Tongue (tissue), 1 donor: ENCODE measurements at regions not wholly inside any gene's neighbourhood (a gene's known extent, or its start where the extent isn't known, plus 50 kb on each side); places are given as distances from the start of the nearest gene placed in this dataset.
"Not testable (repeated sequence)": the region's sequence is repeated elsewhere in the genome, so short reads cannot be mapped to it uniquely, and the experiment has no call there.

ENCODE experiments used
- DNase-seq: peaks from one replicate; pipeline ENCODE4 v3.0.0-alpha.2; 2015

DNA sequence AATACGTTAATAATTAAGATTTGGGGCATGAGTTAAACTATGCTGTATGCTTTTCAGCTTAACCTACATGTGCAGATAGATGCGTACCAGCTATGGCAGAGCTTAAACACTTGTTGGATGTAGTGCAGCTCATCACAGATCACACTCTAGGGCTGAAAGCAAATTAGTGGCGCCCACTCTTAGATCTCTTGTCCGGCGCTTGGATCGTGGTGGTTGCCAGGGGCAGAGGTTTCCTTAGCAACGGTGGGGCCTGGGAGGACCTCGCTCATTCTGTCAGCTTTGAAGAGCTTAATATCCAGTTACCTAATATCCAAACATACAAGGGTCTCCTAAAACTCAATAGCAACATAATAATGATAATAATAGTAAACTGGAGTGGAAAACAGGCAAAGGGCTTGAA, 548.2 kb upstream of the PFKP start:
- DNase-seq, result no peak

DNA sequence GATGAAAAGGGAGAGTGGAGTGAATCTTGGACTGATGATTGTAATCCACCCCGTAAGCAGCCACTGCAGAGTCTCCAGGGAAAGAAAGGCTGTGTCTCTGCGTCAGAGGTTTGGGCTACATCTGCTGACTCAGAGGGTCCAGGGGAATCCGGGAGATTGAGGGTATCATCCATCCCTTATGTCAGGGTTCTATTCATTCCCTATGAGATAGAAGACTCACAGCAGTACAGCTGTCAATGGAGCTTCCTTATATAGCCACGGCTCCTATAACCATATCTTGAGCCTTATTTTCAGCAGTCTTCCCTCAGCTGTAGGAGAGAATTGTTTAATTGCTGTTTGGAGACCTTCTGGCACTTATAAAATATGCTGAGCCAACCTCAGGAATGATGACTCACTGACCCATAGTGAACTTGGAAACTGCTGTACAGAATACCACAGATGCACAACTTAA, 558.2 kb upstream of the PFKP start:
- no peak for DNase-seq

DNA sequence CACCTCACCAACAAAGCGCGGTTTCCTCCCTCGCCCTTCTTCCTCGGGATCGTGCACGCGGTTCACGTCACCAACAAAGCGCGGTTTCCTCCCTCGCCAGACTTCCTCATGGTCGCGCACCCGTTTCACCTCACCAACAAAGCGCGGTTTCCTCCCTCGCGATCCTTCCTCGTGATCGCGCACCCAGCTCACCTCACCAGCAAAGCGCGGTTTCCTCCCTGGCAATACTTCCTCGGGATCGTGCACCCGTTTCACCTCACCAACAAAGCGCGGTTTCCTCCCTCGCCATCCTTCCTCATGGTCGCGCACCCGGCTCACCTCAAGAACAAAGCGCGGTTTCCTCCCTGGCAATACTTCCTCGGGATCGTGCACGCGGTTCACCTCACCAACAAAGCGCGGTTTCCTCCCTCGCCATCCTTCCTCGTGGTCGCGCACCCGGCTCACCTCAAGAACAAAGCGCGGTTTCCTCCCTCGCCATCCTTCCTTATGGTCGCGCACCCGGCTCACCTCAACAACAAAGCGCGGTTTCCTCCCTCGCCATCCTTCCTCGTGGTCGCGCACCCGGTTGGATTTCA, 565.9 kb upstream of the PFKP start:
- DNase-seq, result not testable (repeated sequence)

DNA sequence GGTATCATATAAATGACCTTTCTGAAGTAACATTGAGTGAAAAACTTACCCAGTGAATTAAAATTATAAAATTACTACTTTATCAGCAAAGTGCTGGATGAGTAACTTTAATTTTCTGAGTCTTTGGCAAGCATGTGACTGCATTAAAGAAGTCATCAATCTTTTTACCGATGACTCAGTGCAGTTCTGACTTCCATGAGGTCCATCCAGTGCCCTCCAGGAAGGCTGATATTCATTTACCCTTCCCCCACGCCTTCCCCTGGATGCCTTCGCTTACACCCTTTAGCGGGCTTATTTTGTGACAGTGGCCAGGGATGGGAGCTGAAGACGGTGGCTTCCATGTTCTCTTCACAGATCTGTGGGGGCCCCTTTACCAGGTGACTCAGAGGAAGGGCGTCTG, 572.9 kb upstream of the PFKP start:
- DNase-seq, result no peak

DNA sequence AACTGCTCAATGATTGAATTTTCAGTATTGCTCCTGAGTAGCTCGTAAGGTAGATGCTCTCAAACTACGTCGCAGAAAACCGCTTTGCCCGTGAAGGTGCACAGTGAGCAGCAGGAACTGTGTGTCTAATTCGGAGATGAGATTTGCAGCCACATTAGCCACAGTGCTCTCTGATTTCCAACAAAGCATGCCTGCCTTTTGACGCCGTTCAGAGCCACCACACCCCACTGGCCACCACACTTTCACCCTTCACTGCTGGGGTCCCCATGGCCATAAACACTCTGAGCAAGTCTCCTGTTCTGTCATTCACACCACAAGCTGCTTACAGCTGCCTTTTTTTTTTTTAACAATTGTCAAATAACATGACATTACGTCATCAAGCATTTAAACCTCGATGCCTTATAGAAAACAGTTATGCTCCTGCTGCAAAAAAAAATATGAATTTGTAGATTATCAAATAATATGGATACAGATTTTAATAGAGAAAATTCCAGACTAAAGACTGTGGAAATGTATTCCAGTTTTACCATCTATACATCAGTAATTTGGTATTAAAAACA, 578.8 kb upstream of the PFKP start:
- no peak for DNase-seq

DNA sequence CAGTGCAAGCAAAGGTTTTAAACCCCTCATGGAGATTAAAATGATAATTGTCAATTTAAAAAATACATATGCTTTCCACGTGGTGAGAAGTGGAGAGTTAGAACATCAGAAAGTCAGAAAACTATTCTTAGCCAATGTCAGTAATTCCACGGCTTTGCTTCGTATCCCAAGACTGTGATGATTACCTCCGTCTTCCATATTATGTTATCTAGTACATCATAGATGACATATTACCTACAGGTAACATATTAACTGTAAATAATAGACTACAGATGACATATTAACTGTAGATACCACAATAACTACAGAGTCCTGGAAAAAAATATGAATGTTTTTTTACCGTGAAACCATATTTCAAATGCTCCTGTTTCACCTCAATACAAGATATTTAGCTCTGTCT, 579.4 kb upstream of the PFKP start:
- no peak for DNase-seq

DNA sequence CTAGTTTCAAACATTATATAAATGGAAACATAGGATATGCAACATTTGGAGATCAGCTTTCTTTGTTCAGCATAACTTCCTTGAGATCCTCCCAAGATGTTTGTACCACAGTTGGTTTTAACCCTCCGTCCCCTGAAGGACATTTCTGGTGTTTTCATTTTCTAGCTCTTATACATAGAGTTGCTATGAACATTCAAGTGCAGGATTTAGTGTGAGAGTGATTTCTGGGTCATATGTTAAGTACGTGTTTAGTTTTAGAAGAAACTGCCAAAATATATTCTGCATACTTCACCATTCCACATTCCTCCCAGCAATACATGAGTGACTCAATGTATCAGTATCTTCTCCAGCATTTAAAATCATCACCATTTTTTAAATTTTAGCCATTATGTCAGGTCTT, 588.7 kb upstream of the PFKP start:
- no peak for DNase-seq

DNA sequence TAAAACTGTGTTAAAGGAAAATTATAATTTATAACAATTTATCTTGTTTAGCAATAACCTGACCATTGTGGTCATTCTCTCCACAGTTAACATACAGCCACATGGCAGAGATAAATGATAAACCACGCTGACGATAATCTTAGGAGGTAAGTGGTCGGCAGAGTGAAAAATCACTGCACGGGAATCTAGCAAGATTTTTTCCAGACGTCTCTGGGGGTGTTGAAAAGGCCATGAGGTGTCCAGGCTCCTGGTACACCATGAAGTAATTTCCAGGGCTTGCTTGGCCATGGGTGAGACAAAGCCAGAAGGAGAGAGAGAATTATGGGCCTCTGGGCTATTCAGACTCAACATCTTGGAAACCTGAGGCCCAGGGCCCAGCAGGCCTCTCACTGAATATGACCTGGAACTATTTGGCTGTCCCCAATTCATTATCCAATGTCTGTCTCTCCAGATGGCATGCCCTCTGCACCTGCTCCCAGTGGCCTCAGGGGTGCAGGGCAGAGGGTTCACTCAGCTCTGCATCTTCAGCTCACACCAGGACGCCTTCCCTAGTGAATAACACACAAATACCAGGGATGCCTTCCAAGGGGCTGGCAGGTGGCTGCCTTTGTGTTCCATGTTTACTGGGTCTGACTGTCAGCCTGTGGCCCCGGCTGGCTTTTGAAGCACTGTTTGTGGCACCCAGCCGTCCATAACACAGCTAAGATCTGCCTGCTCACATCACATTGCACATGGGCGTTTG, 590.4 kb upstream of the PFKP start:
- DNase-seq, result no peak

DNA sequence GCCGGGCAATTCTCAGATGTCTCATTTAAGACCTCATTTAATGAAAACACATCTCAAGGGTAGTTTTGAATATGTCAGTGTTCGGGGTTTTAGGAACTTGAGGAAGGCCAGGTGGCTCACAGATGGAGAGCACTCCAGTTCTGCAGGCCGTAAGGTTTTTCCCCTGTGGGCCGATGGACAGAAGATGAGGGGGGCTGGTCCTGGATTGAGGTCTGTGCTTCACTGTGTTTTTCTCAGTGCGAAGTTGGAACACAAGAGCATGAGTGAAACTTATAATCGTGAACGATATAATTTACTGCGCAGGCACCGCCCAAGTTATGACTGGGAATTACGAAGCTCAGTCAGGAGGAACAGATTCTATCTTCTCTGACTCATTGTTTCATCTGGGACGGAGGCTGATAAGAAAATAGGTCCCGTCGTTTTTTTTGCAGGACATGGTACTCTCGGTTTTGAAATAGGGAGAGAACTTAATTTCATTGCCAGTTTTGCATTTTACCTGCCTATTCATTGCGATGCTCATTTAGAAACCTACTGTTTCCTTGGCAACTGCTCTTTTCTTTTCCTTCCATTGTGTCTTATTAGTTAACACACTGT, 591.0 kb upstream of the PFKP start:
- DNase-seq, result peak; percentile 79

DNA sequence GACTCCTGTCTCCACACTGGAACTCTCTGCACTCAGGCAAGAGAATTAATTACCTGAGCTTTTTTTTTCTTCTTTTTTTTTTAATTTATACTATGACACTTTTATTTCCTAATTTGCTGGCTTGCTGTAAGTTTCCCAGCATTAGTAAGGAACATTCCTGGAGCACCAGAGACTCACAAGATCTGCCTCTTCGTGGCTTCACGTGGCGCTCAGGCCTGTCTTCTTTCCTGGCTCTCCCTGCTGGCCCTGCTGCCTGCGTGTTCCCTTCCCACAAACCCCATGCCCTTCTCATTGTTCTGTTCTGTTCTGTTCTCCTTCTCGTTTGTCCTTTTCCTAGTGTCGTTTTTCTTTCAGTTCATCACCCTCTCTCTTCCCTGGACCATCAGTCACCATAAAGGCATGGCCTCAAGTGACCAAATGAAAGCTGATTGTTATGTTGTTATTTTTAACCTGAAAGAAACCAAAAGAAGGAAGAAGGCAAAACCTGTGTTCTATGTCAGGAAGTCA, 591.6 kb upstream of the PFKP start:
- peak; percentile 63 for DNase-seq

DNA sequence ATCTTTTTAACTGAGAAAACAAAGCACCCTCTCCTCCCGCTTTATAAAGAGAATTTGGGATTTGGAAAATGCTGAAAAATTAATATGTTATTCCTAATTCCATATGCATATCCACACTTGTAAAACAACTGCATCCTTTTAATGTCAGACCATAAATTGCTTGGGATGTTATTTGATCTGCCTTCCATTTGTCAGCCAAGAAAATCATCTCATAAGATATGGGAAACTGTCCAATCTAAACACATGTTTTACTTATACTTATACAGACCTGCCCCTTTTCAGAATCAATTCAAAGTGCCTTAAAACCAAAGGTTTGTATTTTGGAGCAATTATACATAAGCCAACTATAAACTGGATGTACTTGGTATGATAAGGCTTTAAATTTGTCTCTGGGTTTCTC, 595.5 kb upstream of the PFKP start:
- peak; percentile 34 for DNase-seq

DNA sequence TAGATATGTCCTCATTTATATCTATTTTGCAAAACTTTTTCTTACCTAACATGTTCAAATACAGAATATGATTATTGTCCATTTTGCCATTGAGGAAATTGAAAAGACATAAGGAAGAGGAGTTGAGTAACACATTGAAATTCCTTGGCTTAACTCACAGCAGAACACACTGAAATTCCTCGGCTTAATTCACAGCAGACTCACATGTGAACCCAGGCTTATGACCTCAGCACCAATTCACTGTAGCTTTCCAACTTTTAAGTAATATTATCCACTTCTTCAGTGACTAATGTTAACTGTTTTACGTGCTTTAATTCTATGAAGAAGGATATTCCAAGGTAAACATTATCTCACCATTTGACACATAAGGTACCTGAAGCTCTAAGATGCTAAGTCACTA, 597.5 kb upstream of the PFKP start:
- DNase-seq, result peak; percentile 41

DNA sequence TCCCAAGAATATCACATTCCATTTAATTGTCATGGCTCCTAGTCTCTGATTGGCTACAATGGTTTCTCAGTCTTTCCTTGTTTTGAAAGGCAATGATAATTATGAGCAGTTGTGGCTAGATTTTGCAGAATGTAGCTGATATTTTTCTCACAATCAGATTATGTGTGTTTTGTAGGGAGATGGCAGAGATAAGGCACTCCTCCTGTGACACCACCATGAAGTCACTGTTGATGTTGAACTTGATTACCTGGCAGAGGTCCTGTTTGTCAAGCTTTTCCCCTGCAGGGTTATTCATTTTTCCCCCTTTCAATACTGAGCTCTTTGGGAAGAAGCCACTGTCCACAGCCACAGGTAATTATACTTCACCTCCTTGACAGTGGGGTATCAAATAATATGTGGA, 602.9 kb upstream of the PFKP start:
- no peak for DNase-seq

DNA sequence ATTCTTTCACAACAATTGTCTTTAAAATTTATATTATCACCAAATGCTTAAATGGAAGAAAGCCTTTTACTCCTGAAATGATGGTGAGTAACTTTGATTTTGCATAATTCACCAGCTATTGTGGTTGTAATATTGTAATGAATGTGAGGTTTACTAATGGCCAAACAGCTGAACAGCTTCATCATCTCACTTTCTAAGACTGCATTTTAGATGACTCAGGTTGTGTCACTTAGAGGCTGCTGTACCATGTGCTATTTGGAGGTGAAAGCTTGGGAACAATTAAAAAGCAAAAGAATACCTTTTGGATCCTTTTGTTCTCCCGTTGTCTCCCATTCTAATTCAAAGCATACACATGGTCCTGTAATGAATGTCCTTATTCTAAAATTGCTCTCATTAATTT, 604.0 kb upstream of the PFKP start:
- DNase-seq, result no peak

DNA sequence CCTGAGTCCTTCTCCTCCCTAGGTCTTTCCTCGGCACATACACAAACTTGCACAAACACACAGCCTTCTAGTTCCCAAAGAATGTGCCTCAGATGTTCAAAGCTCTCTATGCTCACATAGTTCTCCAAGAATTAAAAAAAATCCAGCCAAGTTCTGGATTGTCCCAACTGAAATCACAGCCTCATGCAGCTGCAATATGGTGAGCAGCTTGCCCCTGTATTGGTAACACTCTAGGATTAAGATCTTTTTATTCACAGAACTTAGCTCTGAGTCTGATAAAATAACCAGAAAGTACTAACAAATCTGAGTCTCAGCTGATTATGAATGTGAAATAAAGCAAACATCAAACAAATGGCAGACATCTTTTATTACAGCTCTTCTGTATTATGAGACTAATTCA, 604.8 kb upstream of the PFKP start:
- DNase-seq, result no peak

DNA sequence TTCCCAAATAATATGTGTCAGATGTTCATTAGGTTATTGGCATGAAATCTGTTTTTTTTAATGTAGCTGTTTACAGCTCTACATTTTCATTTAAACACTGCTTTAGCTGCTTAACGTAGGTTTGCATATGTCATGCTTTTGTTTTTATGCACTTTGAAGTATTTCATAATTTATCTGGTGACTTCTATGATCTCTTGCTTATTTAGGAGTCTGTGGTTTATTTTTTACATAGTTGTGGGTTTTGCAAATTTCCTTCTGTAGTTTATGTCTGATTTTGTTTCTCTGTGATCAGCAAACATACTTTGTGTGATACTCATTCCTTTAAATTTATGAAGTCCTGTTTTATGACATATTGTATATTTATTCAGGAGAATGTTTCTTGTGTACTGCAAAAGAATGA, 606.5 kb upstream of the PFKP start:
- DNase-seq, result no peak

DNA sequence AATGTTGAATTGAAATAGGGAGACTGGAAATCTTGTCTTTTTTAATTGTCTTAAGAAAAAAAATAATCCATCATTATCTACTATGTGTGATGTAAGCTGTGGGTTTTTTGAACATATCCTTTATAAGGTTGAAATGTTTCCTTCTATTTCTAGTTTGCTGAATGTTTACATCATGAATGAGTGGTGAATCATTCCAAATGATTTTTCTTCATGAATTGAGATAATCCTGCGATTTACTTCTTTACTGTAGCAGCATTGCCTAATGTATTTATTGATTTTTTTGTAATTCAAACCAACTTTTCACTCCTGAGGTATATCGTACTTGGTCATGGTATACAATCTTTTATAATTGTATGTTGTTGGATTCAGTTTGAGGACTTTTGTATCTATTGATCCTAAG, 607.6 kb upstream of the PFKP start:
- no peak for DNase-seq

DNA sequence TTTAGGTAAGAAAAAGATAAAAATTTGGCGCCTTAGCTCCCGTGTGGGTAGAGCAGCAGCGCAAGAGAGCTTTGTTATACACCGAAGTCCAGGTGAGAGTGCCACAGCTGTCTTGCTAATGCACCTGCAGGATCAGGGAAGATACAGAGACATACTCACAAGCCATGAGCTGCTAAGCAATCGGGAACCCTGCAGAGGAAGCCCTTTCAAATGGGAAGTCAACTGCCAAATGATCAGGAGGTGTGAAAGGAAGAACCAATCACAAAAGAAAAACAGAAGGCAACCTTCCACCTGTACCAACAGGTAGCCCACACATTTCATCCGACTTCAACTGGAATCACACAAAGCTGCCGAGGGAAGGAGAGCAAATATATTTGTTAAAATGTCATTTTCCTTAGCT, 610.5 kb upstream of the PFKP start:
- DNase-seq, result no peak

DNA sequence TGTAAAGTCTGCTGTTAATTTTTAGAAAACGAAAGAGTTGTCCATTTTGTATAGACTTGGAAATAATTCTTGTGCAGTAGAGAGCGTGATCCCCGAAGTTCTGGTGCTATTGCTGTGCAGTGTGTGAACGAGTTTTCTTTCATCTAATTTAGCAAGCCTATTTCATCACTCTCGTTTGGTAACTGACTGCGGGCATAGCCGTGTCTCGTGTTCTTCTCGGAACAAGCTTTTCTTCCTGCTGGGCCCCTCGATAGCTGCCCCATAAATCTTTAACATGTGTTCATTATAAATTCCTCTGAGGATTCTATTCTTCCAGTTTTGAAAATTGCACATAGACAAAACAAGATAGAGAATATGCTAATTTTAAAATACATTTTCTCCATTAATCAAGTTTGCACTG, 622.0 kb upstream of the PFKP start:
- DNase-seq, result peak; percentile 32

DNA sequence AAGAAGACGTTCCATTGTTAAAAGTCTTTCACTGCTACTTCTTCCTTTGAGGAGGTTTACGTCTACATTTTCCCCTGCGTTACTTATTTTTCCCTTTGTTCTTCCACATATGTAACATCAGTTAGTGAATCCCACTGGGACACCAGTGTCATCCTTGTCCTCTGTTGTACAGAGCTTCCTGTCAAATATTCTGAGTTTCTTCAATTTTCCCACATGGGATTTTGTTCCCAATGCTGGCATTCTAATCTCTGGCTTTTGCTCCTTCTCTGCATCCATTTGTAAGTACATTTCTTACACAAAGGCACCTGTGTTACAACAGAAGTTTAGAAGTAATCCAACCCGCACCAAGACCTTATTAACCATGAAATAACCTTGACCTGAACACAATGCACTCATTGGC, 627.4 kb upstream of the PFKP start:
- DNase-seq, result no peak

DNA sequence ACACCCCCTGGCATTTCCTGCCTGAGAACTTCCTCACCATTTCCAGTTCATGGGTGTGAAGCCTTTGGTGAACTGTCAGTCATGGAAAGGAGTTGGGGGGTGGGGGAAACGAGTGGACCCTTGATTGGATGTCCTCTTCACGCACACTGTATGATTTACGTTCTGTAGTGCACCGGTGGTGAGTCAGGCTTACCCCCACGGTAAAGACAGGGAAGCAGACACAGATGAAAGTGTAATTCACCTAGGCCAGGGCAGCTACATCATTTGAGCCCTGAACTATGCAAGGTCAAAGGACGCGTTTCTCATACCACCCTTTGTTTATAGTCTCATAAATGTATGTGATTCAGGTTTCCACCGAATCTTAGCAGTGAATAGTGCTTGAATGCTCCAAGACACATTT, 628.3 kb upstream of the PFKP start:
- no peak for DNase-seq

DNA sequence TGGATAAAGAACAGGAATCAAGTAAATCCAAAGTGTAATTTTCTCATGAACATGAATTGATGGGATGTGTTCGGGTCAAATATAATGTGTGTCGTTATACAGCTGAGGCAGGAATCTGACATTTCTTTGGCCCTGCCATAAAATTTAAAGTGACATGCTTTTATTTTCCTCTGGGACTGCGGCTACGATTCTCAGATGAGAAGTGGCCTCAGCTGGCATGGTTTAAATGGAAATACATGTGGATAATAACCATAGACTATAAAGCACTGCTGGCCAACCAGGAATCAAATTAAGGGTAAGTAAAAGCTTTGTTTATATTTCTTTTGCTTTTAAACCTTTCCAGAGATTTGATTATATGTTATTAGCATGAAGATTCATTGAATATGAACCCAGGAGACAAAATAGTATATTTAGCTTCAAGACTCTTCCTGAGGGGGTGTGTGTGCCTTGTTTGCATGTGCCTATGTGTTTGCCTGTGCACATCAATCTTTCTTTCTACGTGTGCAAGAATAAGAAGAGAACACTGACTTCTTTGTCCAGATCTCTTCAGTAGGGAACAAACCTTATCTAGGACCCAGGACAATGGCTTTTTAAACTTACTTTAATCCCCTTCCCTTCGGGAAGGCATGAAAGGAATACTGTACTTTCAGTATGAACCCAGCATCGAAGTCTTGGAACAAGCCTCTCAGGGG, 629.0 kb upstream of the PFKP start:
- peak; percentile 5 for DNase-seq

DNA sequence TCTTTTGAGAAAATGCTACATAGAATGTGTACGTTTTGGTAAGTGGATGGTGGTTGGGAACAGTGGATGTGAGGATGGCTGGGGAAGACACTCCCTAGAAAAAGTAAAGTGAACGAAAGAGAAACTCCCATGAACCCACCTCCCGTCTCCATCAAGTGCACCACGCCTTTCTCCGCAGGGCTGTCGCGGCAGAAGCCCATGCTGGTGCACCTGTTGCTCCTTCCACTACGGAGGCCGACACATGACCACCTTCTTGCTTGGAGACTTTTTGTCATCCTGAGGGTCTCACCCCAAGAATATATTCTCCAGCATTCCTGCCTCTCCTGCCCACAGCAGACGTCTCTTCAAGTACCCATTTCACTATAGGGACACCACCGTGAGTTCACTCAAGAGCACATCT, 630.4 kb upstream of the PFKP start:
- DNase-seq, result no peak
